BLaER1 treated with 17β-estradiol and CSF1 and Interleukin-3, amounts not matched to agents 10 nM and 100 nM (cell line): ENCODE measurements at regions not wholly inside any gene's neighbourhood (a gene's known extent, or its start where the extent isn't known, plus 50 kb on each side); places are given as distances from the start of the nearest gene placed in this dataset.

Experiments used
- H3K27ac ChIP-seq, 11 experiments: shearing (Covaris generic); formaldehyde crosslinking; 2 replicates each; pipeline ENCODE4 v1.8.1; 2022
- H3K27me3 ChIP-seq, 11 experiments: shearing (Covaris generic); formaldehyde crosslinking; 2 replicates each; pipeline ENCODE4 v1.8.1; 2022
- H3K36me3 ChIP-seq, 11 experiments: shearing (Covaris generic); formaldehyde crosslinking; 2 replicates each; pipeline ENCODE4 v1.8.1; 2022
- H3K4me1 ChIP-seq, 10 experiments: shearing (Covaris generic); formaldehyde crosslinking; 2 replicates each; pipeline ENCODE4 v1.8.1; 2022
- H3K4me2 ChIP-seq, 11 experiments: shearing (Covaris generic); formaldehyde crosslinking; 2 replicates each; pipeline ENCODE4 v1.8.1; 2022
- H3K4me3 ChIP-seq, 10 experiments: shearing (Covaris generic); formaldehyde crosslinking; 2 replicates each; pipeline ENCODE4 v1.8.1; 2022
- H3K9ac ChIP-seq, 11 experiments: shearing (Covaris generic); formaldehyde crosslinking; 2 replicates each; pipeline ENCODE4 v1.8.1; 2022
- H3K9me3 ChIP-seq, 11 experiments: shearing (Covaris generic); formaldehyde crosslinking; replicated peaks in 1 of 11; 2 replicates each; pipeline ENCODE4 v1.8.1; 2022
- H4K20me1 ChIP-seq, 11 experiments: shearing (Covaris generic); formaldehyde crosslinking; 2 replicates each; pipeline ENCODE4 v1.8.1; 2022
- Cebpa-rat ChIP-seq, 11 experiments: shearing (Covaris generic); IDR thresholded peaks; 2 replicates each; pipeline ENCODE4 v1.8.1; 2022

DNA sequence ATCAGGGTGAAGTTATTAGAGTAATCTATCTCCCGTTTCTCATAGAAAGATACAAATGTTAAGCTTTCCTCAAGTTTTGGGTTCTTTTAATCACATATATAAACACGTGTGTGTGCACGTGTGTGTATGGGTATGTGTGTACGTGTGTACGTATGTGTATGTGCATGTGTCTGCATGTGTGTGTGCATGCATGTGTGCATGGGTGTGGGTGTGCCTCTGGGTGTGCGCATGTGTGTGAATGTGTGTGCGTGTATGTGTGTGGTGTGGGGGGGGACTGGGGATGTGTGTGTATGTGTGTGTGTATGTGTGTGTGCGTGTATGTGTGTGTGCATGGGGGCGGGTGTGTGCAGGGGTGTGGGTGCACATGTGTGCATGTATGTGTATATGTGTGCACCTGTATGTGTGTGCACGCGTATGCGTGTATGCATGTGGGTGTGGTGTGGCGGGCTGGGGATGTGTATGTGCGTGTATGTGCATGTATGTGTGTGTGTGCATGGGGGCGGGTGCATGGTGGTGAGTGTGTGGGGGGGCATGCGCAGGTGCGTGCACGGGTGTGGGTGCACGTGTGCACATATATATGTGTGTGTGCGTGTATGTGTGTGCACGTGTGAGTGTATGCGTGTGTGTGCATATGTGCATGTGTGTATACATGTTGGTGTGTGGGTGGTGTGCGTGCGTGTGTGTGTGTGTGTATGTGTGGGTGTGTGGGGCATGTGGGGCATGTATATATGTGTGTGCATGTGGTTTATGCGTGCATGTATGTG lies 304.0 kb downstream of the MBD2 start:
- Histone ChIP-seq H3K4me1 (no peaks in the 10 kb centered on the region), H3K27ac (no peak overlapping the region), H3K4me3 (no peak overlapping the region), H3K9ac (no peak overlapping the region), H3K9me3 (no peaks in the 10 kb centered on the region), H3K36me3 (no peaks in the 10 kb centered on the region), H4K20me1 (no peaks in the 10 kb centered on the region), H3K4me2 (no peak overlapping the region), H3K27me3 (no peaks in the 10 kb centered on the region)
- no peak for TF ChIP-seq Cebpa-rat (IDR thresholded peaks at IDR 0.05)

DNA sequence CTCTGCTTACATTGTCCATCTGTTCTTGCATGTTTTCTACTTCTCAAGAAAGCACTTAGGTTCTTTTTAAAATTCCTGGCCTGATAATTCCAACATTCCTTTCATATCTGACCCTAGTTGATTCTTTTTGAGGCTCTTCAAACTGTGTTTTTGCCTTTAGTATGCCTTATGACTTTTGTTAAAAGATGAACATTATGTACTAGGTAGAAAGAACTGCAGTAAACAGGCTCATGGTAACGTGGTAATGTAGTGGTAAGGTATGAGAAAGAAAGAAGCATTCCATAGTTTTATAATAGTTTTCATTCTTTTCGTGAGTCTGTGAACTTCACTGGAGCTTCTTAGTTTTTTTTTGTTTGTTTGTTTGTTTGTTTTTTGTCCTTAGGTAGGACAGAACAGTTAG lies 306.4 kb downstream of the MBD2 start:
- no peaks in the 10 kb centered on the region for H3K9me3 ChIP-seq
- no peaks in the 10 kb centered on the region for H3K36me3 ChIP-seq
- H3K27me3 ChIP-seq: no peaks in the 10 kb centered on the region
- H3K9ac ChIP-seq: no peak overlapping the region
- no peak for TF ChIP-seq Cebpa-rat (IDR thresholded peaks at IDR 0.05)
- H3K4me1 ChIP-seq: no peaks in the 10 kb centered on the region
- no peak overlapping the region for H3K27ac ChIP-seq
- H3K4me3 ChIP-seq: no peak overlapping the region
- no peaks in the 10 kb centered on the region for H4K20me1 ChIP-seq
- H3K4me2 ChIP-seq: no peak overlapping the region

DNA sequence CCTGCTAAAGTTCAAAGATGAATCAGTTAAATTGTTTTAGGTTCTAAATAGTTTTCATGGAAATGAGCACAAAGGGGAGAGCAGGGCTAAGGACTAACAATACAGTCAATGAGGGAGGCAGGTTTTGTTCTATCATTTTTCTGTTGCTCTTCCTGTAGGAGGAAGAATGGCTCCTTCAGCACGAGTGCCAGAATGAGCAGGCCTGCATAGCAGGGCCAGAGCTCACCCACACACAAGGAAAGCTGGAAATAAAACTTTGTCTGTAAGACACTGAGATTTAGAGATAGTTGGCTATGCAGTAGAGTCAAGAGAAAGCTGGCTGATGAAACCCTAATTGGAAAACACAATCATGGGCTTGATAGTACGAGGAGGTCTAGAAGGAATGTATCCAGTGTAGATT lies 313.3 kb downstream of the MBD2 start:
- H3K27me3 ChIP-seq: no peaks in the 10 kb centered on the region
- 0 out of 22 replicates have a peak overlapping the region, but pooled peaks of 1 of the 11 experiments have one; percentile 37 for H3K4me2 ChIP-seq
- TF ChIP-seq Cebpa-rat (IDR thresholded peaks at IDR 0.05): no peak
- no peak overlapping the region for H3K27ac ChIP-seq
- H4K20me1 ChIP-seq: no peaks in the 10 kb centered on the region
- H3K9me3 ChIP-seq: no peaks in the 10 kb centered on the region
- H3K9ac ChIP-seq: 0 out of 22 replicates have a peak overlapping the region, but pooled peaks of 1 of the 11 experiments have one; percentile 24
- no peaks in the 10 kb centered on the region for H3K36me3 ChIP-seq
- peaks cover 0 to 6% (median 0%) of the 10 kb centered on the region in 10 experiments; a peak in 1 of 20 replicates for H3K4me1 ChIP-seq
- no peak overlapping the region for H3K4me3 ChIP-seq

DNA sequence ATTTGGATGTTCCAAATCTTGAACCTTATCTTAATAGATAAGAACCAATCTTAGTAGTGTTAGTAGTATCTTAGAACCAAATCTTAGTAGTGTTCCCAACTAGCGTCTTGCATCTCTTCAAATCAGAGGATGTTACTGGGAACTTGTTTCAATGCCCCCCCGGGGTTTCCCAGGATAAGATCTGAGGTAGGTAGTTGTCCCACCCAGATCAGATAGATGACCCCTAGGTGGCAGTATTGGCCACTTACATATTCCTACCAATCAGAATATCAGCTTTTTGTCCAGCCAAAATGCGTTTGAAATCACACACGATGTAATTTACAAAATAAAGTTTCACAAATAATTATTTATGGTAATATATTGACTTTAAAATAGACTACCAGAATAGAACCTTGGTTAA lies 314.8 kb downstream of the MBD2 start:
- H3K4me3 ChIP-seq: no peak overlapping the region
- H3K9ac ChIP-seq: no peak overlapping the region
- H4K20me1 ChIP-seq: no peaks in the 10 kb centered on the region
- TF ChIP-seq Cebpa-rat (IDR thresholded peaks at IDR 0.05): no peak
- H3K4me2 ChIP-seq: no peak overlapping the region
- no peaks in the 10 kb centered on the region for H3K27me3 ChIP-seq
- H3K9me3 ChIP-seq: no peaks in the 10 kb centered on the region
- H3K4me1 ChIP-seq: peaks cover 0 to 6% (median 0%) of the 10 kb centered on the region in 10 experiments; a peak in 1 of 20 replicates
- H3K27ac ChIP-seq: no peak overlapping the region
- H3K36me3 ChIP-seq: no peaks in the 10 kb centered on the region

DNA sequence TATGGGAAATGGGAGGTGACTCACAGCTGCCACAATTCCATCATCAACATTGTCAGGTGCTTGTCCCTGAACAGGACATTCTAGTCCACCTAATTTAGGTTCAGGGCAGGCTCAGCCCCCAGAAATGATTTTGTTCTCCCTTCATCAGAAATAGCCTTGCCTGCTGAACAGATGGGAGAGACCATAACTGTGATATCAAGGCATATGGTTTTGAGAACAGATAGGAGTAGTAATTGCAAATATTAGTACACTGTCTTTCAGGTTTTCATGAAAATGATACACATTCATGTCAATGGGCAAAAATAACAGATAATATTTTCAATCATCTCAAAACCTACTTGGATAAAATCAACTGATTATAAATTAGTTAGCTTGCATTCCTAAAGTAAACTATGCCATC lies 316.5 kb downstream of the MBD2 start:
- H3K4me2 ChIP-seq: no peak overlapping the region
- no peak overlapping the region for H3K27ac ChIP-seq
- H3K4me1 ChIP-seq: peaks cover 0 to 6% (median 0%) of the 10 kb centered on the region in 10 experiments; a peak in 1 of 20 replicates
- H4K20me1 ChIP-seq: no peaks in the 10 kb centered on the region
- no peak overlapping the region for H3K9ac ChIP-seq
- no peak for TF ChIP-seq Cebpa-rat (IDR thresholded peaks at IDR 0.05)
- H3K4me3 ChIP-seq: no peak overlapping the region
- H3K36me3 ChIP-seq: no peaks in the 10 kb centered on the region
- no peaks in the 10 kb centered on the region for H3K9me3 ChIP-seq
- H3K27me3 ChIP-seq: no peaks in the 10 kb centered on the region

DNA sequence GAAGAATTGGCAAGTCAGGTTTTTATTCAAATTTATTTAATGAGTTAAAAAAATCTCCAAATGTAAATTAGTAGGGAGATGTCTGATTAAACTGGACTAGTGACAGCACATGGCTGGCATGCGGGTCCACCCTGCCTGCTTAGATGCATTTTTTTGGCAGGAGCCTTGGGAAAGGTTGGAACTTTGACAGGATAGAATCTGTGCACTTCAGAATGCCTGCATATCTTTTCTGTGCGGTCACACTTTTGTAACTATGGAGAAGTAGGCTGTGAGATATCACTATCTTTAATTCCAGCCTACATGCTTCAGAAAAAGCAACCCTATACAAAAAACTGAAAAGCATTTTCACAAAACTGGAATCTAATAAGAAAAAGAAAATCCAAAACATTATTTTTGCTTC lies 317.8 kb downstream of the MBD2 start:
- H3K9me3 ChIP-seq: no peaks in the 10 kb centered on the region
- H3K4me3 ChIP-seq: no peak overlapping the region
- no peaks in the 10 kb centered on the region for H4K20me1 ChIP-seq
- no peaks in the 10 kb centered on the region for H3K36me3 ChIP-seq
- no peak overlapping the region for H3K27ac ChIP-seq
- no peak for TF ChIP-seq Cebpa-rat (IDR thresholded peaks at IDR 0.05)
- H3K4me2 ChIP-seq: no peak overlapping the region
- no peaks in the 10 kb centered on the region for H3K27me3 ChIP-seq
- peaks cover 0 to 6% (median 0%) of the 10 kb centered on the region in 10 experiments; a peak in 1 of 20 replicates for H3K4me1 ChIP-seq
- H3K9ac ChIP-seq: no peak overlapping the region

DNA sequence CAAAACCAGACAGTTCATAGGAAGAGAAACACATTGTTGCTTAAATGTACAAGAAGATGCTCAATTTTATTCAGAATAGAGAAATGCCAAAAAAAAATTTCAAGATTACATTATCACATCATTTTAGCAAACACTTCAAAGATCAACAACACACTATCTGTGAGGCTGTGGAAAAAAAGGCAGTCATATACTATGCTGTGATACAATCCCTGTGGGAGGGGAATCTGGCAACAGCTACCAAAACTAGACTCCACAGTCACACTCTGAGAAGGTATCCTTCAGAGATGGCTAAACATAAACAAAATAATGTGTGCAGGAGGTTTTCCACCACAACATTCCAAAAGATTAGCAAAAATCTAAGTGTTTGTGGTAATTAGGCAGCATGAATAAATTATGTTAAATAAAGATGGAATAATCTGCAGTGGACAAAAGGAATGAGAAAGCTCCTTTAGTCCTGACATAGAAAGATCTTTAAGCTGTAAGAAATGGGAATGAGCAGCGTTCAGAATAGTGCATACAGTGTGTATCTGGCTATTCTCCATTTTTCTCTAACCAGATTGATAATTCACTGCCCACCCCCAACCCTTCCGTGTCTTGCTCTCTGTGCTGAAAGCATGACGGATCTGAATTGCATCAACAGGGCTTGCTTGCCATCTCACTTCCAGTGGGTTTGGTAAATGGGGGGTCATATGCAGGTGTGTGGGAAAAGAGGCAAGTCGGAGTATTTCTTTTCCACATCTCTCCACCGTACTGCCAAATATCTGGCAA lies 329.6 kb downstream of the MBD2 start:
- TF ChIP-seq Cebpa-rat (IDR thresholded peaks at IDR 0.05): no peak

DNA sequence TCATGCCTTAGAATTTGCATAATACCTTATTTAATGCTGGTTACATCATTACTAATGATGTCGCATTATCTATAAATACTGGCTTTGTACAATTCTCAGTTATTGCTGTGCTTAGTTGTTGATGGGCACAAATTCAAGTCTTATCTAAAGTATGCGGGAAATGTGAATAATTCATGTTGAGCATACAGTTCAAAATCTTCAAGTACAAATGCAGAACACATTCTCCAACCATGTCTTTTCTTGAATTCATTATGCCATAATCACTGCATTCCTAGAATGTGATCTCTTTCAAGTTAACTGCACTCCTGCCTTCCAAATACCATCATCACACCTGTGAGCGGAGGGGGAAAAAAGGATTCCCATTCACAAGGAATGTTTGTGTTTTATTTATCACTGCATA lies 337.0 kb downstream of the MBD2 start:
- Histone ChIP-seq H3K4me2 (no peak overlapping the region), H3K27me3 (no peaks in the 10 kb centered on the region), H3K27ac (no peak overlapping the region), H4K20me1 (no peaks in the 10 kb centered on the region), H3K9ac (no peak overlapping the region), H3K36me3 (no peaks in the 10 kb centered on the region), H3K4me1 (0 out of 20 replicates have a peak, but pooled peaks cover 0 to 6% (median 0%) of the 10 kb centered on the region in 10 experiments), H3K4me3 (no peak overlapping the region), H3K9me3 (0 out of 22 replicates have a peak, but pooled peaks cover 0 to 3% (median 0%) of the 10 kb centered on the region in 11 experiments)
- TF ChIP-seq Cebpa-rat (IDR thresholded peaks at IDR 0.05): no peak

More for the DNA sequence above, 329.6 kb downstream of the MBD2 start:
- Histone ChIP-seq H3K27me3 (no peaks in the 10 kb centered on the region), H3K36me3 (no peaks in the 10 kb centered on the region), H3K4me2 (no peak overlapping the region), H3K27ac (no peak overlapping the region), H3K9me3 (no peaks in the 10 kb centered on the region), H3K9ac (no peak overlapping the region), H3K4me1 (peaks cover 0 to 12% (median 0%) of the 10 kb centered on the region in 10 experiments; a peak in 3 of 20 replicates), H3K4me3 (no peak overlapping the region), H4K20me1 (no peaks in the 10 kb centered on the region)

DNA sequence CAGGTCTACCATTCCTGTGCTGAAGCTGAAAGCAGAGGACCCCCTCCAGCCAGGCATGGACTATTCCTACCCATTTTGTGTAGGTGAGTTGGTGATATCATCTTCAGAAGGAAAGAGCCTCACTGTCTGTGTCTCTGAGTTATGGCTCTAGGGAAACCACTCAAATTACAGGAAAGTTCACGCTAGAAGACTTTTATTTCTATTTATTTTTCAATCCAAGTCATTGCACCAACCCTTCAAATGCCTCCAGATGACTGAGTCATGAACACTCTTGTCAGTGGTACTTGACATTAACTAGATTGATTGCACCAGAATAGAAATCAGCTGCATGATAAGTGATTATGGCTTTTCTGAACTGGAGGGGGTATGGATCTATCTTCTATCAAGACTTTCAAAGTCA lies 338.4 kb downstream of the MBD2 start:
- Histone ChIP-seq H3K4me3 (no peak overlapping the region), H3K9me3 (0 out of 22 replicates have a peak, but pooled peaks cover 0 to 5% (median 0%) of the 10 kb centered on the region in 11 experiments), H3K4me1 (0 out of 20 replicates have a peak, but pooled peaks cover 0 to 6% (median 0%) of the 10 kb centered on the region in 10 experiments), H3K9ac (no peak overlapping the region), H3K27me3 (no peaks in the 10 kb centered on the region), H3K27ac (no peak overlapping the region), H3K36me3 (no peaks in the 10 kb centered on the region), H4K20me1 (no peaks in the 10 kb centered on the region), H3K4me2 (no peak overlapping the region)
- no peak for TF ChIP-seq Cebpa-rat (IDR thresholded peaks at IDR 0.05)
